K562 (cell line): ENCODE measurements at regions not wholly inside any gene's neighbourhood (a gene's known extent, or its start where the extent isn't known, plus 50 kb on each side); places are given as distances from the start of the nearest gene placed in this dataset.

Experiments
- EHMT2 ChIP-seq: fragments of 450-650 bp; IDR thresholded peaks from 2 replicates; pipeline ENCODE4 v1.6.1; 2018; ENCODE audit warnings: antibody characterized with exemption
- ELF4 ChIP-seq: fragments of 450-650 bp; formaldehyde crosslinking; IDR thresholded peaks from 2 replicates; pipeline ENCODE4 v1.4.0; 2022; ENCODE audit warnings: missing genetic modification characterization
- FOS ChIP-seq: IDR thresholded peaks from 3 replicates; pipeline ENCODE4 v1.6.1; 2011; ENCODE audit not compliant: insufficient read length; ENCODE audit errors: extremely low read depth
- GABPA ChIP-seq: fragments of 200-800 bp; sonication (Bioruptor generic); conservative IDR thresholded peaks from 2 replicates; pipeline ENCODE4 v1.6.1; 2016; ENCODE audit warnings: low read depth, missing genetic modification characterization, missing compliant biosample characterization
- KLF1 ChIP-seq: fragments of 450-650 bp; IDR thresholded peaks from 2 replicates; pipeline ENCODE4 v1.6.1; 2016; ENCODE audit warnings: missing genetic modification characterization, missing compliant biosample characterization
- NFE2L1 ChIP-seq: fragments of 450-650 bp; IDR thresholded peaks from 2 replicates; pipeline ENCODE4 v1.6.1; 2016; ENCODE audit warnings: missing genetic modification characterization, low read depth, mild to moderate bottlenecking, missing compliant biosample characterization, moderate library complexity, borderline replicate concordance
- POLR2H ChIP-seq: IDR thresholded peaks from 2 replicates; pipeline ENCODE4 v1.6.1; 2016; ENCODE audit warnings: missing genetic modification characterization, low read depth, mild to moderate bottlenecking, control low read depth, missing compliant biosample characterization, moderate library complexity
- PRPF4 ChIP-seq: fragments of 200-400 bp; formaldehyde crosslinking; IDR thresholded peaks from one replicate; pipeline ENCODE4 v1.6.1; 2017; ENCODE audit warnings: low read length, low read depth, mild to moderate bottlenecking; ENCODE audit not compliant: insufficient read depth, poor library complexity, severe bottlenecking
- REST ChIP-seq, 2 experiments: fragments of 450-650 bp; formaldehyde crosslinking in 1 of 2; IDR thresholded peaks; 2 replicates each; pipeline versions ENCODE4 v1.4.0 to v1.6.1; 2014 to 2020; ENCODE audit warnings: mild to moderate bottlenecking in 2 of 2, borderline replicate concordance in 1 of 2, low read depth in 1 of 2
- TAF1 ChIP-seq: IDR thresholded peaks from 2 replicates; pipeline ENCODE4 v1.6.1; 2011; ENCODE audit warnings: mild to moderate bottlenecking, low read length, moderate library complexity; ENCODE audit not compliant: insufficient read depth, control insufficient read depth, severe bottlenecking; ENCODE audit errors: extremely low read depth
- TOE1 ChIP-seq, 2 experiments: fragments of 450-650 bp in 1 of 2; sonication (generic) in 1 of 2; formaldehyde crosslinking in 1 of 2; IDR thresholded peaks; 2 replicates each; pipeline versions ENCODE4 v1.7.1 to v1.8.0; 2016 to 2022; ENCODE audit warnings: borderline replicate concordance in 2 of 2, mild to moderate bottlenecking in 2 of 2, antibody characterized with exemption in 1 of 2, inconsistent platforms in 1 of 2, low read depth in 1 of 2, missing genetic modification reagents in 1 of 2, moderate library complexity in 1 of 2
- TF ChIP-seq, protein P1 (sequence below), 3 experiments: IDR thresholded peaks in 2 of 3; conservative IDR thresholded peaks in 1 of 3; 2 replicates each; pipeline ENCODE4 v1.5.1; 2011 to 2012; ENCODE audit warnings: low read length in 3 of 3, mild to moderate bottlenecking in 3 of 3, control low read depth in 2 of 3, improper control_type of control experiment in 1 of 3, inconsistent platforms in 1 of 3, low read depth in 1 of 3, mixed read lengths in 1 of 3, moderate library complexity in 1 of 3; ENCODE audit not compliant: insufficient read depth in 2 of 3
- TF ChIP-seq, protein P2 (sequence below): sonication (generic); formaldehyde crosslinking; IDR thresholded peaks from 2 replicates; pipeline ENCODE4 v1.9.0; 2022; ENCODE audit warnings: mild to moderate bottlenecking, missing genetic modification reagents

DNA sequence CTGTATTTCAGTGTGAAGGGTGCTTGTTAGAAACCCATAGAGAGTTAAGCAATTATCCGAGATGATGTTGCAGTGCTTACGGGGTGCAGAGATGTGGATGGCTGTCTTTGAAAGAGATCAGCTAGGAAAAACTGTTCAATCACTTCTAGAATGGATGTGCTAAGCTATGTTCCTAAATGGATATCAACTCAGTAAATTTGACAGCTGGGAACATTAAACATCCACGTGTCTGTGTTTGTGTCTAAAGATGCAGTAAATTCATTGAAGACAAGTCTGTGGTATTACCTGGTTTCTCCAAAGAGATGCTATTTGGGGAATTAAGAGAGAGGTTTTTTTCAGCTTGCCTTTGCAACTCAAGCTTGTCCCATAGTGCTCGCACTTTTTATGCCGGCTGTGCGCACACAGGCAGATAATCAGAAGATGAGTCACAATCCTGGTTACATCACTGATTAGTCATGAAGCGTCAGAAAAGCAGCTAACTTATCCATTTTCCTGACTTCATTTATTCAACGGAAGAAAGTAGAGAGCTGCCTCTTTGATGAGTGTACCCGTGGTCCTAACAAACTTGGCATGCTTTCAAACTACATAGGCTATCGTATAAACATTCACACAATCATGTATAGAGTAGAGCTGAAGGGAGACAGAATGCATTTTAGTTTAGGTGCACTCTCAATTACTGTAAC is 691.7 kb upstream of the SLC35B3 start:
- no peak for TF ChIP-seq TOE1 (IDR thresholded peaks at IDR 0.05; ENCODE audit: borderline replicate concordance)
- TF ChIP-seq TOE1 (CRISPR knock-in tag; IDR thresholded peaks at IDR 0.05; ENCODE audit: borderline replicate concordance, low read depth): no peak
- TF ChIP-seq FOS: no peak
- TF ChIP-seq REST (IDR thresholded peaks at IDR 0.05; ENCODE audit: borderline replicate concordance): no peak
- no peak for TF ChIP-seq REST (CRISPR knock-in tag; IDR thresholded peaks at IDR 0.05; ENCODE audit: low read depth)
- no peak for TF ChIP-seq TAF1
- no peak for TF ChIP-seq ELF4 (CRISPR knock-in tag)
- no peak for TF ChIP-seq KLF1 (tag)
- no peak for TF ChIP-seq POLR2H (tag)
- TF ChIP-seq, protein P1, sequence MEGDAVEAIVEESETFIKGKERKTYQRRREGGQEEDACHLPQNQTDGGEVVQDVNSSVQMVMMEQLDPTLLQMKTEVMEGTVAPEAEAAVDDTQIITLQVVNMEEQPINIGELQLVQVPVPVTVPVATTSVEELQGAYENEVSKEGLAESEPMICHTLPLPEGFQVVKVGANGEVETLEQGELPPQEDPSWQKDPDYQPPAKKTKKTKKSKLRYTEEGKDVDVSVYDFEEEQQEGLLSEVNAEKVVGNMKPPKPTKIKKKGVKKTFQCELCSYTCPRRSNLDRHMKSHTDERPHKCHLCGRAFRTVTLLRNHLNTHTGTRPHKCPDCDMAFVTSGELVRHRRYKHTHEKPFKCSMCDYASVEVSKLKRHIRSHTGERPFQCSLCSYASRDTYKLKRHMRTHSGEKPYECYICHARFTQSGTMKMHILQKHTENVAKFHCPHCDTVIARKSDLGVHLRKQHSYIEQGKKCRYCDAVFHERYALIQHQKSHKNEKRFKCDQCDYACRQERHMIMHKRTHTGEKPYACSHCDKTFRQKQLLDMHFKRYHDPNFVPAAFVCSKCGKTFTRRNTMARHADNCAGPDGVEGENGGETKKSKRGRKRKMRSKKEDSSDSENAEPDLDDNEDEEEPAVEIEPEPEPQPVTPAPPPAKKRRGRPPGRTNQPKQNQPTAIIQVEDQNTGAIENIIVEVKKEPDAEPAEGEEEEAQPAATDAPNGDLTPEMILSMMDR (IDR thresholded peaks at IDR 0.05 in 2 of 3, conservative IDR thresholded peaks at IDR 0.05 in 1 of 3; ENCODE audit: insufficient read depth in 2 of 3, low read depth in 1 of 3, low read length in 3 of 3): no peak
- TF ChIP-seq, protein P2, sequence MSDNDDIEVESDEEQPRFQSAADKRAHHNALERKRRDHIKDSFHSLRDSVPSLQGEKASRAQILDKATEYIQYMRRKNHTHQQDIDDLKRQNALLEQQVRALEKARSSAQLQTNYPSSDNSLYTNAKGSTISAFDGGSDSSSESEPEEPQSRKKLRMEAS (CRISPR knock-in tag): no peak
- no peak for TF ChIP-seq PRPF4
- no peak for TF ChIP-seq EHMT2
- no peak for TF ChIP-seq NFE2L1 (tag)
- no peak for TF ChIP-seq GABPA (tag)
